Neural cell (in vitro differentiated cells): ENCODE measurements at regions not wholly inside any gene's neighbourhood (a gene's known extent, or its start where the extent isn't known, plus 50 kb on each side); places are given as distances from the start of the nearest gene placed in this dataset.

Experiments
- H2AFZ ChIP-seq: fragments of 200-600, 300-800 bp; sonication (generic), shearing (Covaris generic); 2 replicates; pipeline ENCODE4 v1.6.0; 2014; ENCODE audit warnings: low read depth, mild to moderate bottlenecking, antibody characterized with exemption, low read length, moderate library complexity
- H3F3A ChIP-seq: fragments of 200-600 bp; shearing (Covaris generic); 2 replicates; pipeline ENCODE4 v1.6.1; 2016; ENCODE audit warnings: mild to moderate bottlenecking, moderate library complexity, mixed read lengths, antibody characterized with exemption, low read length; ENCODE audit not compliant: insufficient read depth, poor library complexity, severe bottlenecking
- H3K27ac ChIP-seq: fragments of 200-600, 300-800 bp; sonication (generic), shearing (Covaris generic); 2 replicates; pipeline ENCODE4 v1.5.1; 2014; ENCODE audit warnings: mild to moderate bottlenecking, low read length, moderate library complexity
- H3K27me3 ChIP-seq: fragments of 300-800, 200-600 bp; sonication (generic), shearing (Covaris generic); 2 replicates; pipeline ENCODE4 v1.6.0; 2014; ENCODE audit warnings: mild to moderate bottlenecking, low read depth, low read length, moderate library complexity; ENCODE audit not compliant: insufficient read depth
- H3K36me3 ChIP-seq: fragments of 300-800, 200-600 bp; sonication (generic), shearing (Covaris generic); 2 replicates; pipeline ENCODE4 v1.5.1; 2014; ENCODE audit warnings: mild to moderate bottlenecking, antibody characterized with exemption, low read length, moderate library complexity; ENCODE audit not compliant: insufficient read depth
- H3K4me2 ChIP-seq: fragments of 300-800, 200-600 bp; sonication (generic), shearing (Covaris generic); 2 replicates; pipeline ENCODE4 v1.6.0; 2014; ENCODE audit warnings: mild to moderate bottlenecking, low read length
- H3K4me3 ChIP-seq: fragments of 300-800, 200-600 bp; sonication (generic), shearing (Covaris generic); 2 replicates; pipeline ENCODE4 v1.5.1; 2014; ENCODE audit warnings: mild to moderate bottlenecking, low read length, moderate library complexity
- H3K79me2 ChIP-seq: fragments of 200-600 bp; shearing (Covaris generic); replicated peaks from 2 replicates; pipeline ENCODE4 v1.6.0; 2014; ENCODE audit warnings: mild to moderate bottlenecking, low read length, moderate library complexity; ENCODE audit not compliant: insufficient read depth
- H3K9ac ChIP-seq: fragments of 300-800, 200-600 bp; sonication (generic), shearing (Covaris generic); 2 replicates; pipeline ENCODE4 v1.6.1; 2016; ENCODE audit warnings: mild to moderate bottlenecking, low read length, mixed read lengths
- H3K9me2 ChIP-seq: fragments of 200-600 bp; shearing (Covaris generic); 2 replicates; pipeline ENCODE4 v1.6.1; 2016; ENCODE audit warnings: mild to moderate bottlenecking, low read length, mixed read lengths; ENCODE audit not compliant: insufficient read depth
- H3K9me3 ChIP-seq: fragments of 200-600, 300-800 bp; sonication (generic), shearing (Covaris generic); 2 replicates; pipeline ENCODE4 v1.6.1; 2016; ENCODE audit warnings: mild to moderate bottlenecking, mixed run types, low read length, moderate library complexity, mixed read lengths
- H4K20me1 ChIP-seq: fragments of 200-600 bp; shearing (Covaris generic); 2 replicates; pipeline ENCODE4 v1.6.1; 2016; ENCODE audit warnings: mild to moderate bottlenecking, mixed run types; ENCODE audit not compliant: insufficient read depth
- CTCF ChIP-seq: fragments of 450-650 bp; IDR thresholded peaks from 2 replicates; pipeline ENCODE4 v1.5.1; 2014; ENCODE audit warnings: antibody characterized with exemption, mild to moderate bottlenecking, moderate library complexity; ENCODE audit not compliant: poor library complexity, severe bottlenecking
- EP300 ChIP-seq: fragments of 450-650 bp; conservative IDR thresholded peaks from 2 replicates; pipeline ENCODE4 v1.6.1; 2014; ENCODE audit warnings: antibody characterized with exemption, mild to moderate bottlenecking, moderate library complexity; ENCODE audit not compliant: poor library complexity, severe bottlenecking
- EZH2 ChIP-seq: fragments of 200-600, 300-800 bp; shearing (Covaris generic), sonication (generic); IDR thresholded peaks from 2 replicates; pipeline ENCODE4 v1.6.1; 2014; ENCODE audit warnings: antibody characterized with exemption, low read length, borderline replicate concordance, mild to moderate bottlenecking; ENCODE audit not compliant: insufficient read depth, poor library complexity, severe bottlenecking
- MXI1 ChIP-seq: fragments of 450-650 bp; conservative IDR thresholded peaks from 2 replicates; pipeline ENCODE4 v1.6.1; 2014; ENCODE audit warnings: antibody characterized with exemption, mild to moderate bottlenecking; ENCODE audit not compliant: poor library complexity, severe bottlenecking
- POLR2AphosphoS5 ChIP-seq: IDR thresholded peaks from 2 replicates; pipeline ENCODE4 v1.6.1; 2012
- RAD21 ChIP-seq: fragments of 450-650 bp; conservative IDR thresholded peaks from 2 replicates; pipeline ENCODE4 v1.6.1; 2014; ENCODE audit warnings: antibody characterized with exemption, mild to moderate bottlenecking, moderate library complexity
- REST ChIP-seq: IDR thresholded peaks from 2 replicates; pipeline ENCODE4 v1.6.1; 2012; ENCODE audit warnings: borderline replicate concordance
- SMC3 ChIP-seq: fragments of 450-650 bp; conservative IDR thresholded peaks from 2 replicates; pipeline ENCODE4 v1.6.1; 2014; ENCODE audit warnings: antibody characterized with exemption, mild to moderate bottlenecking, moderate library complexity; ENCODE audit not compliant: poor library complexity
- TAF1 ChIP-seq: IDR thresholded peaks from 2 replicates; pipeline ENCODE4 v1.6.1; 2012; ENCODE audit warnings: low read depth

GRCh38 chr9:36744678-36745077 is 172.0 kb downstream of the MELK start:
- Histone ChIP-seq H3K9ac (no peak overlapping the region), H3K4me2 (no peak overlapping the region), H3K4me3 (no peak overlapping the region), H3K27ac (no peak overlapping the region), H2AFZ (no peak overlapping the region), H3K9me3 (no peaks in the 10 kb centered on the region), H3K9me2 (no peaks in the 10 kb centered on the region), H4K20me1 (no peaks in the 10 kb centered on the region), H3K79me2 (no peaks in the 10 kb centered on the region), H3K36me3 (no peaks in the 10 kb centered on the region), H3K27me3 (peaks cover 11% of the 10 kb centered on the region), H3F3A (no peaks in the 10 kb centered on the region)
- TF ChIP-seq REST, result no peak
- no peak for TF ChIP-seq EZH2
- no peak for TF ChIP-seq EP300
- no peak for TF ChIP-seq MXI1
- TF ChIP-seq RAD21, result no peak
- TF ChIP-seq POLR2AphosphoS5, result no peak
- TF ChIP-seq SMC3, result no peak
- TF ChIP-seq CTCF, result no peak
- no peak for TF ChIP-seq TAF1

GRCh38 chr9:36745977-36746376 is 173.3 kb downstream of the MELK start:
- H2AFZ ChIP-seq, result no peak overlapping the region
- no peak overlapping the region for H3K27ac ChIP-seq
- H3K27me3 ChIP-seq, result peaks cover 11% of the 10 kb centered on the region
- no peaks in the 10 kb centered on the region for H3K36me3 ChIP-seq
- H3K9ac ChIP-seq, result no peak overlapping the region
- H3F3A ChIP-seq, result no peaks in the 10 kb centered on the region
- H3K4me3 ChIP-seq, result no peak overlapping the region
- no peaks in the 10 kb centered on the region for H4K20me1 ChIP-seq
- H3K4me2 ChIP-seq, result no peak overlapping the region
- H3K79me2 ChIP-seq, result no peaks in the 10 kb centered on the region
- no peak for TF ChIP-seq RAD21
- no peak for TF ChIP-seq SMC3
- TF ChIP-seq TAF1, result no peak
- TF ChIP-seq REST, result no peak
- no peak for TF ChIP-seq MXI1
- TF ChIP-seq POLR2AphosphoS5, result no peak
- no peak for TF ChIP-seq CTCF
- TF ChIP-seq EP300, result no peak
- TF ChIP-seq EZH2, result no peak
- H3K9me2 ChIP-seq, result no peaks in the 10 kb centered on the region
- H3K9me3 ChIP-seq, result no peaks in the 10 kb centered on the region
